OCI-LY1 (cell line): ENCODE measurements at regions not wholly inside any gene's neighbourhood (a gene's known extent, or its start where the extent isn't known, plus 50 kb on each side); places are given as distances from the start of the nearest gene placed in this dataset.

Experiments
- H2AFZ ChIP-seq: fragments of 200-600 bp; sonication (generic), shearing (Covaris generic); 2 replicates; pipeline ENCODE4 v1.6.0; 2014; ENCODE audit warnings: antibody characterized with exemption, mild to moderate bottlenecking, low read length
- H3F3A ChIP-seq: fragments of 200-600 bp; sonication (generic), shearing (Covaris generic); 2 replicates; pipeline ENCODE4 v1.6.0; 2014; ENCODE audit warnings: mild to moderate bottlenecking, antibody characterized with exemption, low read length, moderate library complexity; ENCODE audit not compliant: insufficient read depth
- H3K27ac ChIP-seq: fragments of 200-600 bp; sonication (generic); 2 replicates; pipeline ENCODE4 v1.5.1; 2014; ENCODE audit warnings: low read length, mixed run types, mild to moderate bottlenecking, low read depth; ENCODE audit not compliant: poor library complexity, severe bottlenecking
- H3K27me3 ChIP-seq: fragments of 200-600 bp; sonication (generic); 2 replicates; pipeline ENCODE4 v1.6.0; 2014; ENCODE audit warnings: antibody characterized with exemption, mild to moderate bottlenecking, low read length, moderate library complexity; ENCODE audit not compliant: insufficient read depth
- H3K36me3 ChIP-seq: fragments of 200-600 bp; sonication (generic); 2 replicates; pipeline ENCODE4 v1.6.1; 2014; ENCODE audit warnings: mild to moderate bottlenecking, antibody characterized with exemption, low read length, moderate library complexity, mixed read lengths; ENCODE audit not compliant: insufficient read depth
- H3K4me1 ChIP-seq: fragments of 200-600 bp; sonication (generic); 2 replicates; pipeline ENCODE4 v1.5.1; 2014; ENCODE audit warnings: mild to moderate bottlenecking, low read length, moderate library complexity; ENCODE audit not compliant: insufficient read depth, severe bottlenecking
- H3K4me2 ChIP-seq: fragments of 200-600 bp; sonication (generic), shearing (Covaris generic); 2 replicates; pipeline ENCODE4 v1.6.1; 2014; ENCODE audit warnings: low read length
- H3K4me3 ChIP-seq: fragments of 200-600 bp; sonication (generic); 2 replicates; pipeline ENCODE4 v1.5.1; 2014; ENCODE audit warnings: low read length, low read depth, mild to moderate bottlenecking, mixed read lengths; ENCODE audit not compliant: poor library complexity, severe bottlenecking
- H3K79me2 ChIP-seq: fragments of 200-600 bp; shearing (Covaris generic); 2 replicates; pipeline ENCODE4 v1.6.1; 2016; ENCODE audit warnings: mixed run types, low read length, mixed read lengths; ENCODE audit not compliant: insufficient read depth
- H3K9ac ChIP-seq: fragments of 200-600 bp; sonication (generic), shearing (Covaris generic); 2 replicates; pipeline ENCODE4 v1.6.1; 2014; ENCODE audit warnings: mild to moderate bottlenecking, low read length, mixed read lengths
- H3K9me2 ChIP-seq: fragments of 200-600 bp; sonication (generic), shearing (Covaris generic); 2 replicates; pipeline ENCODE4 v1.6.1; 2014; ENCODE audit warnings: low read depth, mild to moderate bottlenecking, low read length, mixed read lengths
- H3K9me3 ChIP-seq: fragments of 200-600 bp; shearing (Covaris generic); 2 replicates; pipeline ENCODE4 v1.6.1; 2014; ENCODE audit warnings: low read length, mixed read lengths
- H4K20me1 ChIP-seq: fragments of 200-600 bp; sonication (generic), shearing (Covaris generic); 2 replicates; pipeline ENCODE4 v1.6.0; 2016; ENCODE audit warnings: mild to moderate bottlenecking, low read length; ENCODE audit not compliant: insufficient read depth
- CTCF ChIP-seq: fragments of 200-600 bp; sonication (generic), shearing (Covaris generic); IDR thresholded peaks from 2 replicates; pipeline ENCODE4 v1.5.1; 2017; ENCODE audit warnings: mild to moderate bottlenecking, antibody characterized with exemption, low read length, moderate library complexity, mixed read lengths
- EZH2 ChIP-seq: fragments of 200-600 bp; sonication (generic), shearing (Covaris generic); IDR thresholded peaks from 2 replicates; pipeline ENCODE4 v1.8.0; 2017; ENCODE audit warnings: borderline replicate concordance, mixed run types, mild to moderate bottlenecking, antibody characterized with exemption, low read length, moderate library complexity, mixed read lengths

GRCh38 chr21:18764720-18765119 lies 361.1 kb upstream of the TMPRSS15 start:
- Histone ChIP-seq H3K9ac (no peak overlapping the region), H3K4me3 (no peak overlapping the region), H2AFZ (no peak overlapping the region), H3K27me3 (no peaks in the 10 kb centered on the region), H3K9me2 (no peaks in the 10 kb centered on the region), H4K20me1 (no peaks in the 10 kb centered on the region), H3F3A (no peaks in the 10 kb centered on the region), H3K4me1 (no peaks in the 10 kb centered on the region), H3K36me3 (no peaks in the 10 kb centered on the region), H3K4me2 (no peak overlapping the region), H3K27ac (no peak overlapping the region), H3K79me2 (no peaks in the 10 kb centered on the region), H3K9me3 (no peaks in the 10 kb centered on the region)
- TF ChIP-seq EZH2 (no peak), CTCF (no peak)

GRCh38 chr21:18769599-18769998 lies 366.0 kb upstream of the TMPRSS15 start:
- no peak overlapping the region for H3K4me2 ChIP-seq

GRCh38 chr21:18771845-18772380 lies 368.3 kb upstream of the TMPRSS15 start:
- H3K4me1 ChIP-seq, result no peaks in the 10 kb centered on the region

More at GRCh38 chr21:18769599-18769998, 366.0 kb upstream of the TMPRSS15 start:
- H3K36me3 ChIP-seq, result no peaks in the 10 kb centered on the region
- no peaks in the 10 kb centered on the region for H3K9me3 ChIP-seq
- no peak overlapping the region for H2AFZ ChIP-seq
- no peaks in the 10 kb centered on the region for H3K27me3 ChIP-seq
- H3K27ac ChIP-seq, result no peak overlapping the region
- no peaks in the 10 kb centered on the region for H3K9me2 ChIP-seq
- H3K4me3 ChIP-seq, result no peak overlapping the region
- no peaks in the 10 kb centered on the region for H3F3A ChIP-seq
- no peak overlapping the region for H3K9ac ChIP-seq
- H3K79me2 ChIP-seq, result no peaks in the 10 kb centered on the region
- no peaks in the 10 kb centered on the region for H3K4me1 ChIP-seq
- no peaks in the 10 kb centered on the region for H4K20me1 ChIP-seq
- TF ChIP-seq CTCF (no peak), EZH2 (no peak)

More at GRCh38 chr21:18771845-18772380, 368.3 kb upstream of the TMPRSS15 start:
- H3K36me3 ChIP-seq, result no peaks in the 10 kb centered on the region
- no peak overlapping the region for H2AFZ ChIP-seq
- H3K4me2 ChIP-seq, result no peak overlapping the region
- no peaks in the 10 kb centered on the region for H3K79me2 ChIP-seq
- no peaks in the 10 kb centered on the region for H3K9me3 ChIP-seq
- no peak overlapping the region for H3K4me3 ChIP-seq
- no peaks in the 10 kb centered on the region for H3K9me2 ChIP-seq
- no peak overlapping the region for H3K9ac ChIP-seq
- H3K27ac ChIP-seq, result no peak overlapping the region
- H4K20me1 ChIP-seq, result no peaks in the 10 kb centered on the region
- no peaks in the 10 kb centered on the region for H3K27me3 ChIP-seq
- TF ChIP-seq CTCF (no peak), EZH2 (no peak)
- no peaks in the 10 kb centered on the region for H3F3A ChIP-seq
